Esophagus squamous epithelium (tissue), 4 donors: ENCODE measurements at regions not wholly inside any gene's neighbourhood (a gene's known extent, or its start where the extent isn't known, plus 50 kb on each side); places are given as distances from the start of the nearest gene placed in this dataset.

Source experiments
- POLR2A ChIP-seq, 4 donors: fragments of 450-650 bp; IDR thresholded peaks; one replicate each; pipeline ENCODE4 v1.6.1; 2017; ENCODE audit warnings: antibody characterized with exemption in 4 of 4, mild to moderate bottlenecking in 4 of 4, moderate library complexity in 3 of 4
- TF ChIP-seq, protein P1 (sequence below), 6 experiments: fragments of 450-650 bp in 4 of 6; fragments of 200-600 bp in 2 of 6; sonication (generic) in 2 of 6; IDR thresholded peaks; one replicate each; pipeline ENCODE4 v1.5.1; 2016 to 2019; ENCODE audit warnings: antibody characterized with exemption in 6 of 6, mild to moderate bottlenecking in 4 of 6, moderate library complexity in 4 of 6

GRCh38 chr20:21577551-21577950, 63.7 kb upstream of the NKX2-2 start:
- TF ChIP-seq, protein P1, sequence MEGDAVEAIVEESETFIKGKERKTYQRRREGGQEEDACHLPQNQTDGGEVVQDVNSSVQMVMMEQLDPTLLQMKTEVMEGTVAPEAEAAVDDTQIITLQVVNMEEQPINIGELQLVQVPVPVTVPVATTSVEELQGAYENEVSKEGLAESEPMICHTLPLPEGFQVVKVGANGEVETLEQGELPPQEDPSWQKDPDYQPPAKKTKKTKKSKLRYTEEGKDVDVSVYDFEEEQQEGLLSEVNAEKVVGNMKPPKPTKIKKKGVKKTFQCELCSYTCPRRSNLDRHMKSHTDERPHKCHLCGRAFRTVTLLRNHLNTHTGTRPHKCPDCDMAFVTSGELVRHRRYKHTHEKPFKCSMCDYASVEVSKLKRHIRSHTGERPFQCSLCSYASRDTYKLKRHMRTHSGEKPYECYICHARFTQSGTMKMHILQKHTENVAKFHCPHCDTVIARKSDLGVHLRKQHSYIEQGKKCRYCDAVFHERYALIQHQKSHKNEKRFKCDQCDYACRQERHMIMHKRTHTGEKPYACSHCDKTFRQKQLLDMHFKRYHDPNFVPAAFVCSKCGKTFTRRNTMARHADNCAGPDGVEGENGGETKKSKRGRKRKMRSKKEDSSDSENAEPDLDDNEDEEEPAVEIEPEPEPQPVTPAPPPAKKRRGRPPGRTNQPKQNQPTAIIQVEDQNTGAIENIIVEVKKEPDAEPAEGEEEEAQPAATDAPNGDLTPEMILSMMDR (IDR thresholded peaks at IDR 0.05), result no peak
- no peak for TF ChIP-seq POLR2A (IDR thresholded peaks at IDR 0.05)
